Fibroblast of villous mesenchyme (primary cell): ENCODE measurements at regions not wholly inside any gene's neighbourhood (a gene's known extent, or its start where the extent isn't known, plus 50 kb on each side); places are given as distances from the start of the nearest gene placed in this dataset.
A peak's percentile ranks its signal among the peaks of the same experiment; 100 is the strongest.

Experiments used
- DNase-seq: peaks from one replicate; pipeline ENCODE4 v3.0.0-alpha.2; 2010; ENCODE audit warnings: low read depth
- H3K4me3 ChIP-seq: 2 replicates; pipeline ENCODE4 v1.5.1; 2011; ENCODE audit warnings: low read depth, mild to moderate bottlenecking, low read length
- CTCF ChIP-seq: IDR thresholded peaks from 2 replicates; pipeline ENCODE4 v1.5.1; 2012; ENCODE audit warnings: low read depth, mild to moderate bottlenecking, low read length; ENCODE audit not compliant: insufficient read depth

GRCh38 chr11:70866834-70867233, 385.5 kb downstream of the SHANK2 start:
- H3K4me3 ChIP-seq = no peak overlapping the region
- no peak for TF ChIP-seq CTCF
- DNase-seq = no peak

GRCh38 chr11:70867281-70868047, 384.9 kb downstream of the SHANK2 start:
- H3K4me3 ChIP-seq = no peak overlapping the region
- no peak for TF ChIP-seq CTCF
- no peak for DNase-seq

GRCh38 chr11:70868341-70868885, 384.0 kb downstream of the SHANK2 start:
- no peak overlapping the region for H3K4me3 ChIP-seq
- no peak for TF ChIP-seq CTCF
- DNase-seq = no peak

GRCh38 chr11:70869054-70869453, 383.3 kb downstream of the SHANK2 start:
- no peak overlapping the region for H3K4me3 ChIP-seq
- no peak for DNase-seq
- TF ChIP-seq CTCF = no peak

- H3K4me3 ChIP-seq = no peak overlapping the region
- peak; percentile 5 for DNase-seq
- TF ChIP-seq CTCF = no peak
Observed at GRCh38 chr11:70871881-70872280, 380.5 kb downstream of the SHANK2 start.

- no peak overlapping the region for H3K4me3 ChIP-seq
- no peak for DNase-seq
- TF ChIP-seq CTCF = no peak
Observed at GRCh38 chr11:70872299-70872698, 380.1 kb downstream of the SHANK2 start.
